ENCODE measurements at regions not wholly inside any gene's neighbourhood (a gene's known extent, or its start where the extent isn't known, plus 50 kb on each side); places are given as distances from the start of the nearest gene placed in this dataset.

DNA sequence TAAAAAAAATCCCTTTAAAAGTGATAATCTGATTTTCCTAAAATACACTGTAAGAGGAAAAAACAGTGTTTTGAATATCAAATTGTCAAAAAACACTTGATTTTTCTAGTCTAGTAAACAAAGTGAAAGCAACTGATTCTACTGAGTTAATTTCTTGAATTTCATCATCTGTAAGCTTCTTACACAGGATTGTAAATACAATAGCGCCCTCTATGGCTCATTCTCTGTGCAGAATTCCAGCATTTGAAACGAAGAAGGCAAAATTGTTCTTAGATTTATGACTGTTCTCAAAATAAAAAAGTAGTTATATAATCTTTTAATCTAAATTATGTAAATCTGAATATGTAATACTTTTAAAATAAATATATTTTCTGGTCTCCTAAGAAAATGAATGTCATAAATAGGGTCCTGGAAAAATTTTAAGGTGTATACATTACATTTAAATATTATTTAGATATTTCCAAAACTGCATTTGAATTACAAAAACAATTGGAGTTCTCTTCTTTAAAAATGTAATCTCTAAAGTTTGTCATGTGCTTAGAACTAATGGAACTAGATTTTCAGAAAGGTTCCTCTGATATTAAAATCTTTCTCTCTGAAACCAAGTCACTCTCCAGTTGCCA, 176.9 kb upstream of the MC4R start (continued):
- TF ChIP-seq ZBTB17 (CRISPR knock-in tag; IDR thresholded peaks at IDR 0.05) = no peak
- no peak for TF ChIP-seq ZNF398 (CRISPR knock-in tag; IDR thresholded peaks at IDR 0.05)
- TF ChIP-seq POLR2AphosphoS5 (IDR thresholded peaks at IDR 0.05; ENCODE audit: control insufficient read depth, insufficient read depth, low read depth, low read length) = no peak
- TF ChIP-seq ZNF175 (CRISPR knock-in tag; IDR thresholded peaks at IDR 0.05; ENCODE audit: low read depth) = no peak
- no peak for TF ChIP-seq ZNF184 (CRISPR knock-in tag; IDR thresholded peaks at IDR 0.05)
- no peak for TF ChIP-seq MAFK (IDR thresholded peaks at IDR 0.05; ENCODE audit: low read length)
- TF ChIP-seq, protein P1, sequence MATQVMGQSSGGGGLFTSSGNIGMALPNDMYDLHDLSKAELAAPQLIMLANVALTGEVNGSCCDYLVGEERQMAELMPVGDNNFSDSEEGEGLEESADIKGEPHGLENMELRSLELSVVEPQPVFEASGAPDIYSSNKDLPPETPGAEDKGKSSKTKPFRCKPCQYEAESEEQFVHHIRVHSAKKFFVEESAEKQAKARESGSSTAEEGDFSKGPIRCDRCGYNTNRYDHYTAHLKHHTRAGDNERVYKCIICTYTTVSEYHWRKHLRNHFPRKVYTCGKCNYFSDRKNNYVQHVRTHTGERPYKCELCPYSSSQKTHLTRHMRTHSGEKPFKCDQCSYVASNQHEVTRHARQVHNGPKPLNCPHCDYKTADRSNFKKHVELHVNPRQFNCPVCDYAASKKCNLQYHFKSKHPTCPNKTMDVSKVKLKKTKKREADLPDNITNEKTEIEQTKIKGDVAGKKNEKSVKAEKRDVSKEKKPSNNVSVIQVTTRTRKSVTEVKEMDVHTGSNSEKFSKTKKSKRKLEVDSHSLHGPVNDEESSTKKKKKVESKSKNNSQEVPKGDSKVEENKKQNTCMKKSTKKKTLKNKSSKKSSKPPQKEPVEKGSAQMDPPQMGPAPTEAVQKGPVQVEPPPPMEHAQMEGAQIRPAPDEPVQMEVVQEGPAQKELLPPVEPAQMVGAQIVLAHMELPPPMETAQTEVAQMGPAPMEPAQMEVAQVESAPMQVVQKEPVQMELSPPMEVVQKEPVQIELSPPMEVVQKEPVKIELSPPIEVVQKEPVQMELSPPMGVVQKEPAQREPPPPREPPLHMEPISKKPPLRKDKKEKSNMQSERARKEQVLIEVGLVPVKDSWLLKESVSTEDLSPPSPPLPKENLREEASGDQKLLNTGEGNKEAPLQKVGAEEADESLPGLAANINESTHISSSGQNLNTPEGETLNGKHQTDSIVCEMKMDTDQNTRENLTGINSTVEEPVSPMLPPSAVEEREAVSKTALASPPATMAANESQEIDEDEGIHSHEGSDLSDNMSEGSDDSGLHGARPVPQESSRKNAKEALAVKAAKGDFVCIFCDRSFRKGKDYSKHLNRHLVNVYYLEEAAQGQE (IDR thresholded peaks at IDR 0.05; ENCODE audit: borderline replicate concordance) = peak; percentile 50; the same call in 1 of the 2 replicates
- TF ChIP-seq, protein P1 (CRISPR knock-in tag; IDR thresholded peaks at IDR 0.05; ENCODE audit: low read depth) = no peak
- no peak for TF ChIP-seq TCF7L2 (IDR thresholded peaks at IDR 0.05; ENCODE audit: low read depth, low read length)
- no peak for TF ChIP-seq NEUROD1 (IDR thresholded peaks at IDR 0.05; ENCODE audit: borderline replicate concordance, low read depth, low read length, partially characterized antibody)
- TF ChIP-seq ZNF717 (CRISPR knock-in tag; IDR thresholded peaks at IDR 0.05) = no peak
- TF ChIP-seq FOXJ3 (CRISPR knock-in tag; IDR thresholded peaks at IDR 0.05) = no peak
- no peak for TF ChIP-seq SNRNP70 (optimal IDR thresholded peaks at IDR 0.05; ENCODE audit: low read depth, low read length)
- TF ChIP-seq, protein P2, sequence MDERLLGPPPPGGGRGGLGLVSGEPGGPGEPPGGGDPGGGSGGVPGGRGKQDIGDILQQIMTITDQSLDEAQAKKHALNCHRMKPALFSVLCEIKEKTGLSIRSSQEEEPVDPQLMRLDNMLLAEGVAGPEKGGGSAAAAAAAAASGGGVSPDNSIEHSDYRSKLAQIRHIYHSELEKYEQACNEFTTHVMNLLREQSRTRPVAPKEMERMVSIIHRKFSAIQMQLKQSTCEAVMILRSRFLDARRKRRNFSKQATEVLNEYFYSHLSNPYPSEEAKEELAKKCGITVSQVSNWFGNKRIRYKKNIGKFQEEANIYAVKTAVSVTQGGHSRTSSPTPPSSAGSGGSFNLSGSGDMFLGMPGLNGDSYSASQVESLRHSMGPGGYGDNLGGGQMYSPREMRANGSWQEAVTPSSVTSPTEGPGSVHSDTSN (CRISPR knock-in tag; IDR thresholded peaks at IDR 0.05; ENCODE audit: low read depth) = no peak
- TF ChIP-seq, protein P2 (tag; conservative IDR thresholded peaks at IDR 0.05; ENCODE audit: low read depth) = no peak
- no peak for TF ChIP-seq TCF3 (CRISPR knock-in tag; IDR thresholded peaks at IDR 0.05)
